Fibroblast of lung (primary cell): ENCODE measurements at regions not wholly inside any gene's neighbourhood (a gene's known extent, or its start where the extent isn't known, plus 50 kb on each side); places are given as distances from the start of the nearest gene placed in this dataset.

ENCODE experiments used
- DNase-seq, 2 donors: peaks; one replicate each; pipeline versions ENCODE4 v3.0.0 to v3.0.0-alpha.2; 2010; ENCODE audit warnings: low read depth in 2 of 2
- H2AFZ ChIP-seq: 2 replicates; pipeline ENCODE4 v1.5.1; 2012; ENCODE audit warnings: low read length, control low read depth, inconsistent platforms
- H3K27ac ChIP-seq: 2 replicates; pipeline ENCODE4 v1.5.1; 2011; ENCODE audit warnings: low read length, control low read depth; ENCODE audit not compliant: insufficient read depth
- H3K27me3 ChIP-seq: 2 replicates; pipeline ENCODE4 v1.5.1; 2011; ENCODE audit warnings: mild to moderate bottlenecking, low read length; ENCODE audit not compliant: control insufficient read depth, insufficient read depth
- H3K36me3 ChIP-seq: 2 replicates; pipeline ENCODE4 v1.5.1; 2011; ENCODE audit warnings: low read length; ENCODE audit not compliant: control insufficient read depth, insufficient read depth
- H3K4me1 ChIP-seq: 2 replicates; pipeline ENCODE4 v1.5.1; 2011; ENCODE audit warnings: low read length; ENCODE audit not compliant: control insufficient read depth, insufficient read depth; ENCODE audit errors: extremely low read depth
- H3K4me2 ChIP-seq: 2 replicates; pipeline ENCODE4 v1.5.1; 2011; ENCODE audit warnings: low read length, control low read depth; ENCODE audit not compliant: insufficient read depth; ENCODE audit errors: extremely low read depth
- H3K4me3 ChIP-seq, 4 experiments: fragments of 200-600 bp in 1 of 4; sonication (generic) in 1 of 4; replicated peaks in 1 of 4; 2 replicates each; pipeline ENCODE4 v1.5.1; 2011 to 2016; ENCODE audit warnings: low read length in 4 of 4, low read depth in 3 of 4, mild to moderate bottlenecking in 3 of 4, control low read depth in 2 of 4, inconsistent platforms in 1 of 4, mixed read lengths in 1 of 4; ENCODE audit not compliant: insufficient read depth in 1 of 4; ENCODE audit errors: control extremely low read depth in 1 of 4
- H3K79me2 ChIP-seq: 2 replicates; pipeline ENCODE4 v1.5.1; 2012; ENCODE audit warnings: mild to moderate bottlenecking, low read length, inconsistent platforms; ENCODE audit not compliant: control insufficient read depth, insufficient read depth
- H3K9ac ChIP-seq: 2 replicates; pipeline ENCODE4 v1.5.1; 2011; ENCODE audit warnings: mild to moderate bottlenecking, low read length, control low read depth; ENCODE audit not compliant: insufficient read depth
- H3K9me3 ChIP-seq: 2 replicates; pipeline ENCODE4 v1.5.1; 2012; ENCODE audit warnings: low read depth, low read length; ENCODE audit not compliant: control insufficient read depth, insufficient read depth
- H4K20me1 ChIP-seq: 2 replicates; pipeline ENCODE4 v1.5.1; 2011; ENCODE audit warnings: low read length; ENCODE audit not compliant: control insufficient read depth, insufficient read depth; ENCODE audit errors: extremely low read depth
- CTCF ChIP-seq, 2 donors: IDR thresholded peaks in 1 of 2; conservative IDR thresholded peaks in 1 of 2; 1 replicate in 1 of 2; 2 replicates in 1 of 2; pipeline ENCODE4 v1.5.1; 2011 to 2012; ENCODE audit warnings: low read length in 2 of 2, control low read depth in 1 of 2, inconsistent platforms in 1 of 2, low read depth in 1 of 2, mild to moderate bottlenecking in 1 of 2
- EZH2 ChIP-seq: IDR thresholded peaks from 2 replicates; pipeline ENCODE4 v1.5.1; 2012; ENCODE audit warnings: low read length, control low read depth, mild to moderate bottlenecking; ENCODE audit errors: missing control alignments

- H3K79me2 ChIP-seq: no peaks in the 10 kb centered on the region
- H3K4me1 ChIP-seq: peaks cover 2% of the 10 kb centered on the region
- no peak overlapping the region for H3K4me2 ChIP-seq
- no peaks in the 10 kb centered on the region for H3K9me3 ChIP-seq
- no peak overlapping the region for H2AFZ ChIP-seq
- no peak for DNase-seq
- H3K4me3 ChIP-seq: no peak overlapping the region
- no peak overlapping the region for H3K9ac ChIP-seq
- H3K27ac ChIP-seq: no peak overlapping the region
- no peaks in the 10 kb centered on the region for H4K20me1 ChIP-seq
- no peaks in the 10 kb centered on the region for H3K36me3 ChIP-seq
- H3K27me3 ChIP-seq: no peaks in the 10 kb centered on the region
- no peak for TF ChIP-seq EZH2
- no peak for TF ChIP-seq CTCF (conservative IDR thresholded peaks at IDR 0.05 in 1 of 2, IDR thresholded peaks at IDR 0.05 in 1 of 2; ENCODE audit: low read depth in 1 of 2, low read length in 2 of 2)
These were observed 86.1 kb upstream of the SMIM30 start for GRCh38 chr7:113204415-113204814.

GRCh38 chr7:113202284-113202683 is 83.9 kb upstream of the SMIM30 start:
- Histone ChIP-seq H3K9me3 (no peaks in the 10 kb centered on the region), H3K27me3 (no peaks in the 10 kb centered on the region), H3K79me2 (no peaks in the 10 kb centered on the region), H3K9ac (no peak overlapping the region), H3K4me3 (no peak overlapping the region), H3K4me1 (peaks cover 2% of the 10 kb centered on the region), H4K20me1 (no peaks in the 10 kb centered on the region), H2AFZ (no peak overlapping the region), H3K27ac (no peak overlapping the region), H3K36me3 (no peaks in the 10 kb centered on the region), H3K4me2 (no peak overlapping the region)
- no peak for DNase-seq
- TF ChIP-seq EZH2 (no peak), CTCF (conservative IDR thresholded peaks at IDR 0.05 in 1 of 2, IDR thresholded peaks at IDR 0.05 in 1 of 2; ENCODE audit: low read depth in 1 of 2, low read length in 2 of 2) (no peak)

- Histone ChIP-seq H3K9ac (no peak overlapping the region), H3K79me2 (no peaks in the 10 kb centered on the region), H3K27ac (no peak overlapping the region), H3K27me3 (no peaks in the 10 kb centered on the region), H2AFZ (no peak overlapping the region), H4K20me1 (no peaks in the 10 kb centered on the region), H3K4me2 (no peak overlapping the region), H3K36me3 (no peaks in the 10 kb centered on the region), H3K9me3 (no peaks in the 10 kb centered on the region), H3K4me3 (no peak overlapping the region), H3K4me1 (peaks cover 5% of the 10 kb centered on the region)
- TF ChIP-seq EZH2 (no peak), CTCF (conservative IDR thresholded peaks at IDR 0.05 in 1 of 2, IDR thresholded peaks at IDR 0.05 in 1 of 2; ENCODE audit: low read depth in 1 of 2, low read length in 2 of 2) (no peak)
- DNase-seq: peak in 1 of 2 donors; percentile 15
These were observed 81.9 kb upstream of the SMIM30 start for GRCh38 chr7:113200281-113200680.
